HepG2 (cell line): ENCODE measurements at regions not wholly inside any gene's neighbourhood (a gene's known extent, or its start where the extent isn't known, plus 50 kb on each side); places are given as distances from the start of the nearest gene placed in this dataset.

Source experiments
- ATAC-seq: fragments of 200-7000 bp; cut with Tn5 transposase; 3 replicates; pipeline ENCODE4 v1.9.1; 2020; ENCODE audit warnings: mild to moderate bottlenecking, moderate library complexity
- BruUV-seq: library from RNA; stranded (reverse); fragments of 400-500 nt; replicated peaks from 2 replicates; lab custom pipeline; 2021; lab: Mats Ljungman, UMichigan
- CTCF ChIA-PET: fragments of 300-600 bp; formaldehyde crosslinking; extraction: SDS; loops from one replicate; lab custom pipeline; 2021; ENCODE audit warnings: low total read pairs, inconsistent platforms, low intra/inter-chr PET ratio; lab: Yijun Ruan, JAX
- POLR2A ChIA-PET: fragments of 350-600 bp; sonication (Branson Sonifier 250); formaldehyde crosslinking; loops from one replicate; lab custom pipeline; 2020; ENCODE audit warnings: antibody characterized with exemption, inconsistent platforms; lab: Yijun Ruan, JAX
- DNase-seq: peaks from one replicate; pipeline ENCODE4 v3.0.0-alpha.2; 2015; ENCODE audit warnings: low spot score
- FAIRE-seq: peaks from 3 replicates; lab custom pipeline; 2011; peaks lifted over from hg19 to GRCh38; lab: Jason Lieb, UNC
- H2AFZ ChIP-seq: one replicate; pipeline ENCODE4 v1.6.1; 2011; ENCODE audit warnings: low read length, inconsistent platforms
- H3K27ac ChIP-seq: fragments of 300-600 bp; 3 replicates; pipeline ENCODE4 v1.8.0; 2011; ENCODE audit warnings: mixed run types, mild to moderate bottlenecking, mixed read lengths, low read length, inconsistent platforms; ENCODE audit not compliant: insufficient read depth; ENCODE audit errors: extremely low read length
- H3K27me3 ChIP-seq, 2 experiments: fragments of 200-600 bp in 1 of 2; 2 replicates in 1 of 2; 3 replicates in 1 of 2; pipeline versions ENCODE4 v1.6.0 to v1.8.0; 2011; ENCODE audit warnings: low read length in 2 of 2, mild to moderate bottlenecking in 2 of 2, moderate library complexity in 2 of 2, inconsistent platforms in 1 of 2; ENCODE audit not compliant: insufficient read depth in 2 of 2, control insufficient read depth in 1 of 2
- H3K36me3 ChIP-seq, 2 experiments: fragments of 200-600 bp in 1 of 2; replicated peaks in 1 of 2; 2 replicates in 1 of 2; 3 replicates in 1 of 2; pipeline versions ENCODE4 v1.5.1 to v1.8.0; 2011; ENCODE audit warnings: low read length in 2 of 2, inconsistent platforms in 1 of 2; ENCODE audit not compliant: insufficient read depth in 2 of 2, control insufficient read depth in 1 of 2
- H3K4me1 ChIP-seq: 2 replicates; pipeline ENCODE4 v1.5.1; 2012; ENCODE audit warnings: low read length, inconsistent platforms; ENCODE audit not compliant: insufficient read depth
- H3K4me2 ChIP-seq: 2 replicates; pipeline ENCODE4 v1.6.0; 2011; ENCODE audit warnings: low read depth, low read length, inconsistent platforms
- H3K4me3 ChIP-seq, 3 experiments: fragments of 200-600 bp in 1 of 3; sonication (generic), shearing (Covaris generic) in 1 of 3; replicated peaks in 1 of 3; 2 replicates each; pipeline ENCODE4 v1.5.1; 2011 to 2016; ENCODE audit warnings: low read length in 3 of 3, inconsistent platforms in 2 of 3, low read depth in 2 of 3, mild to moderate bottlenecking in 2 of 3, control low read depth in 1 of 3, mixed read lengths in 1 of 3; ENCODE audit not compliant: insufficient read depth in 1 of 3
- H3K79me2 ChIP-seq: one replicate; pipeline ENCODE4 v1.6.1; 2011; ENCODE audit warnings: low read length, inconsistent platforms; ENCODE audit not compliant: insufficient read depth
- H3K9ac ChIP-seq: 2 replicates; pipeline ENCODE4 v1.6.0; 2011; ENCODE audit warnings: mild to moderate bottlenecking, low read depth, low read length, inconsistent platforms; ENCODE audit not compliant: insufficient read depth
- H3K9me3 ChIP-seq: 2 replicates; pipeline ENCODE4 v1.5.1; 2012; ENCODE audit warnings: mild to moderate bottlenecking, low read length
- H4K20me1 ChIP-seq: 2 replicates; pipeline ENCODE4 v1.6.0; 2011; ENCODE audit warnings: inconsistent platforms, mild to moderate bottlenecking, low read length, moderate library complexity; ENCODE audit not compliant: insufficient read depth
- CREB1 ChIP-seq, 2 experiments: fragments of 450-650 bp in 1 of 2; IDR thresholded peaks; 2 replicates each; pipeline ENCODE4 v1.6.1; 2016 to 2017; ENCODE audit warnings: control low read depth in 1 of 2, mild to moderate bottlenecking in 1 of 2, missing compliant biosample characterization in 1 of 2, missing genetic modification characterization in 1 of 2
- HIC2 ChIP-seq: sonication (generic); formaldehyde crosslinking; IDR thresholded peaks from 2 replicates; pipeline ENCODE4 v1.9.0; 2022; ENCODE audit warnings: low read depth, missing genetic modification reagents
- HOXA3 ChIP-seq: sonication (generic); formaldehyde crosslinking; IDR thresholded peaks from 2 replicates; pipeline ENCODE4 v1.5.0; 2020; ENCODE audit warnings: missing genetic modification reagents
- LRRFIP1 ChIP-seq: sonication (generic); formaldehyde crosslinking; conservative IDR thresholded peaks from 2 replicates; pipeline ENCODE4 v1.4.0; 2020; ENCODE audit warnings: missing genetic modification reagents
- MTERF4 ChIP-seq: sonication (generic); formaldehyde crosslinking; IDR thresholded peaks from 2 replicates; pipeline ENCODE4 v1.8.0; 2023; ENCODE audit warnings: mild to moderate bottlenecking, missing genetic modification reagents
- POGK ChIP-seq: sonication (generic); formaldehyde crosslinking; conservative IDR thresholded peaks from 2 replicates; pipeline ENCODE4 v1.8.0; 2022; ENCODE audit warnings: mild to moderate bottlenecking, moderate library complexity, missing genetic modification reagents
- RBAK ChIP-seq: sonication (generic); formaldehyde crosslinking; IDR thresholded peaks from 2 replicates; pipeline ENCODE4 v1.5.1; 2020; ENCODE audit warnings: mild to moderate bottlenecking, missing genetic modification reagents
- TARDBP ChIP-seq: sonication (generic); formaldehyde crosslinking; IDR thresholded peaks from 2 replicates; pipeline ENCODE4 v1.8.0; 2022; ENCODE audit warnings: mild to moderate bottlenecking, missing genetic modification reagents
- THRA ChIP-seq: sonication (generic); formaldehyde crosslinking; IDR thresholded peaks from 2 replicates; pipeline ENCODE4 v1.4.0; 2020; ENCODE audit warnings: missing genetic modification reagents, borderline replicate concordance
- TRIM24 ChIP-seq: sonication (generic); formaldehyde crosslinking; IDR thresholded peaks from 2 replicates; pipeline ENCODE4 v1.8.0; 2022; ENCODE audit warnings: mild to moderate bottlenecking, missing genetic modification reagents
- YEATS2 ChIP-seq: sonication (generic); formaldehyde crosslinking; IDR thresholded peaks from 2 replicates; pipeline ENCODE4 v1.4.0; 2020; ENCODE audit warnings: missing genetic modification reagents, borderline replicate concordance
- ZNF274 ChIP-seq: sonication (generic); formaldehyde crosslinking; IDR thresholded peaks from 2 replicates; pipeline ENCODE4 v1.5.1; 2020; ENCODE audit warnings: mild to moderate bottlenecking, missing genetic modification reagents
- ZNF337 ChIP-seq: sonication (generic); formaldehyde crosslinking; IDR thresholded peaks from 2 replicates; pipeline ENCODE4 v1.5.1; 2020; ENCODE audit warnings: missing genetic modification reagents, low read depth, mild to moderate bottlenecking, borderline replicate concordance
- WGBS: methylation state at CpG from one replicate; pipeline ENCODE4 v1.1.6; 2017; ENCODE audit warnings: low lambda C conversion rate; 5-methylcytosine and 5-hydroxymethylcytosine counted together
- in situ Hi-C: cut with HindIII; loops from 2 replicates; pipeline ENCODE4 v1.10.0; 2017; ENCODE audit warnings: low pct_unique_long_range_greater_than_20kb; ENCODE audit not compliant: extremely low pct_ligation_motif_present
- intact Hi-C: fragments of 100-400 bp; cut with micrococcal nuclease; formaldehyde crosslinking; loops from one replicate; pipeline ENCODE4 v1.10.0; 2022; ENCODE audit not compliant: unreplicated experiment

GRCh38 chr2:105649534-105649933, 95.2 kb upstream of the NCK2 start:
- H3K27ac ChIP-seq: no peak overlapping the region
- no peak overlapping the region for H2AFZ ChIP-seq
- H3K4me3 ChIP-seq: no peak overlapping the region
- DNase-seq (no peak), FAIRE-seq (no peak), ATAC-seq (no peak)
- 16% methylated on average over 2 of the region's 2 CpGs for WGBS
- H3K9me3 ChIP-seq: no peaks in the 10 kb centered on the region
- no peaks in the 10 kb centered on the region for H4K20me1 ChIP-seq
- peaks cover 4 to 45% of the 10 kb centered on the region in 2 experiments; a peak in 4 of 5 replicates for H3K27me3 ChIP-seq
- POLR2A ChIA-PET: no interaction called here
- BruUV-seq: no TSS peak
- H3K36me3 ChIP-seq: no peaks in the 10 kb centered on the region
- CTCF ChIA-PET: no interaction called here
- in situ Hi-C loops: no loop called here
- H3K9ac ChIP-seq: no peak overlapping the region
- intact Hi-C loops: no loop called here
- no peak overlapping the region for H3K4me2 ChIP-seq
- H3K79me2 ChIP-seq: no peaks in the 10 kb centered on the region
- H3K4me1 ChIP-seq: peaks cover 7% of the 10 kb centered on the region
- TF ChIP-seq ZNF337 (no peak), POGK (CRISPR knock-in tag) (no peak), TARDBP (CRISPR knock-in tag) (no peak), THRA (CRISPR knock-in tag) (no peak), MTERF4 (CRISPR knock-in tag) (no peak), LRRFIP1 (CRISPR knock-in tag) (no peak), TRIM24 (CRISPR knock-in tag) (no peak), RBAK (CRISPR knock-in tag) (no peak), YEATS2 (CRISPR knock-in tag) (no peak), HOXA3 (CRISPR knock-in tag) (no peak), ZNF274 (CRISPR knock-in tag) (no peak), HIC2 (no peak), CREB1 (IDR thresholded peaks at IDR 0.05) (no peak), CREB1 (CRISPR knock-in tag; IDR thresholded peaks at IDR 0.05) (no peak)
